ENCODE measurements at regions not wholly inside any gene's neighbourhood (a gene's known extent, or its start where the extent isn't known, plus 50 kb on each side); places are given as distances from the start of the nearest gene placed in this dataset.

DNA sequence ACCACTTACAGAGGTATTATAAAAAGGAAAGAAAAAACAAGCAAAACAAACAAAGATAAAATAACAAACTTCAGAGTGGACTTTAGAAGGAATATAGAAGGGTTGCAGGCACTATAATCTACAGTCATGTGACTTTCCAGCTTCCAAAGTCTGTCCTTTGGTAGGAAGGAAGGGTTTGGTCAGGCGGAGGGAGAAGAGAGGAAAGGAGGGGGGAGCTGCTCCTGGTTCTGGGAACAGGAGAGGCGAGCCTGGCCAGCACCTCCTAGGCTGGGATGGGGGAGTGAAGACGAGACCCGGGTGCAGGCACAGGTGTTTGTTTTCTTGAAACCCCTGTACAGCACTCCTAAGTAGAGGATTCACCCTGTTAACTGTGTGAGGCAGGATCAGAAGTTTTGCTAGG, 53.8 kb upstream of the GATA6 start:
- H3K4me3 Mint-ChIP-seq, result no peak overlapping the region

More for the DNA sequence above, 53.8 kb upstream of the GATA6 start:
- CTCF ChIA-PET, result no interaction called here
- POLR2A ChIA-PET, result no interaction called here
- Mint-ChIP-seq H3K9me3 (no peaks in the 10 kb centered on the region), H3K27me3 (no peaks in the 10 kb centered on the region), H3K4me1 (ENCODE audit: low read depth) (no peaks in the 10 kb centered on the region), H3K36me3 (no peaks in the 10 kb centered on the region), H3K27ac (no peak overlapping the region)
- intact Hi-C loops (cut with micrococcal nuclease), result no loop called here
- no peak for DNase-seq

All from activated CD4-positive, alpha-beta memory T cell treated with anti-CD3 and anti-CD28 coated beads for 36 hours (primary cell).